ENCODE measurements at regions not wholly inside any gene's neighbourhood (a gene's known extent, or its start where the extent isn't known, plus 50 kb on each side); places are given as distances from the start of the nearest gene placed in this dataset.

- Histone ChIP-seq H3K27me3 (replicated peaks; ENCODE audit: control insufficient read depth, insufficient read depth, low read length) (no peaks in the 10 kb centered on the region), H3K4me3 (replicated peaks; ENCODE audit: low read depth, low read length) (no peak overlapping the region), H3K36me3 (ENCODE audit: control insufficient read depth, insufficient read depth, low read length) (no peaks in the 10 kb centered on the region)
- TF ChIP-seq, protein P1, sequence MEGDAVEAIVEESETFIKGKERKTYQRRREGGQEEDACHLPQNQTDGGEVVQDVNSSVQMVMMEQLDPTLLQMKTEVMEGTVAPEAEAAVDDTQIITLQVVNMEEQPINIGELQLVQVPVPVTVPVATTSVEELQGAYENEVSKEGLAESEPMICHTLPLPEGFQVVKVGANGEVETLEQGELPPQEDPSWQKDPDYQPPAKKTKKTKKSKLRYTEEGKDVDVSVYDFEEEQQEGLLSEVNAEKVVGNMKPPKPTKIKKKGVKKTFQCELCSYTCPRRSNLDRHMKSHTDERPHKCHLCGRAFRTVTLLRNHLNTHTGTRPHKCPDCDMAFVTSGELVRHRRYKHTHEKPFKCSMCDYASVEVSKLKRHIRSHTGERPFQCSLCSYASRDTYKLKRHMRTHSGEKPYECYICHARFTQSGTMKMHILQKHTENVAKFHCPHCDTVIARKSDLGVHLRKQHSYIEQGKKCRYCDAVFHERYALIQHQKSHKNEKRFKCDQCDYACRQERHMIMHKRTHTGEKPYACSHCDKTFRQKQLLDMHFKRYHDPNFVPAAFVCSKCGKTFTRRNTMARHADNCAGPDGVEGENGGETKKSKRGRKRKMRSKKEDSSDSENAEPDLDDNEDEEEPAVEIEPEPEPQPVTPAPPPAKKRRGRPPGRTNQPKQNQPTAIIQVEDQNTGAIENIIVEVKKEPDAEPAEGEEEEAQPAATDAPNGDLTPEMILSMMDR (IDR thresholded peaks at IDR 0.05; ENCODE audit: insufficient read depth, low read length, poor library complexity, severe bottlenecking), result no peak
- DNase-seq (ENCODE audit: extremely low read depth, insufficient read length), result no peak
These were observed 205.2 kb upstream of the RGPD4 start for GRCh38 chr2:107621186-107622165.

GRCh38 chr2:107622741-107623310 lies 203.9 kb upstream of the RGPD4 start:
- Histone ChIP-seq H3K4me3 (replicated peaks; ENCODE audit: low read depth, low read length) (no peak overlapping the region), H3K27me3 (replicated peaks; ENCODE audit: control insufficient read depth, insufficient read depth, low read length) (no peaks in the 10 kb centered on the region), H3K36me3 (ENCODE audit: control insufficient read depth, insufficient read depth, low read length) (no peaks in the 10 kb centered on the region)
- no peak for DNase-seq (ENCODE audit: extremely low read depth, insufficient read length)
- TF ChIP-seq, protein P1 (IDR thresholded peaks at IDR 0.05; ENCODE audit: insufficient read depth, low read length, poor library complexity, severe bottlenecking), result no peak

- Histone ChIP-seq H3K4me3 (replicated peaks; ENCODE audit: low read depth, low read length) (no peak overlapping the region), H3K36me3 (ENCODE audit: control insufficient read depth, insufficient read depth, low read length) (no peaks in the 10 kb centered on the region), H3K27me3 (replicated peaks; ENCODE audit: control insufficient read depth, insufficient read depth, low read length) (no peaks in the 10 kb centered on the region)
- no peak for DNase-seq (ENCODE audit: extremely low read depth, insufficient read length)
- TF ChIP-seq, protein P1 (IDR thresholded peaks at IDR 0.05; ENCODE audit: insufficient read depth, low read length, poor library complexity, severe bottlenecking), result no peak
These were observed 200.7 kb upstream of the RGPD4 start for GRCh38 chr2:107625982-107626381.

GRCh38 chr2:107627164-107627563 lies 199.5 kb upstream of the RGPD4 start:
- Histone ChIP-seq H3K4me3 (replicated peaks; ENCODE audit: low read depth, low read length) (no peak overlapping the region), H3K27me3 (replicated peaks; ENCODE audit: control insufficient read depth, insufficient read depth, low read length) (no peaks in the 10 kb centered on the region), H3K36me3 (ENCODE audit: control insufficient read depth, insufficient read depth, low read length) (no peaks in the 10 kb centered on the region)
- TF ChIP-seq, protein P1 (IDR thresholded peaks at IDR 0.05; ENCODE audit: insufficient read depth, low read length, poor library complexity, severe bottlenecking), result no peak
- DNase-seq (ENCODE audit: extremely low read depth, insufficient read length), result no peak

DNA sequence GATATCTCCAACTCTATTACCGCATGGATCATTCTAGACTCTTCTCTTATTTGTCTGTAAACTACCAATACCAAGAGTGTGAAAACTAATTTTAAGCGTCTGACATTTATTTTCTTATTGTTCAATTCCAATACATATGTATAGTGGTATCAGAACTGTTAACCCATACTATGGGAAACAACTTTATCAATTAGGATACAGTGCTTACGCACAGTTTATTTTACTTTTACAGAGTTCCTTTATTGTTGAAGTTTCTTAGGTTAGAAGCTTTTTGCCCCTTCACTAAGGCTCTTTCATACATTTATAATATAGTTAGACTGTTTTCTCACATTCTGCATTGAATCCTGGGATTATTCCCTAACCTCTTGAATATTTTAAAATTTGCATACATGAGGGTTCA lies 198.8 kb upstream of the RGPD4 start:
- DNase-seq (ENCODE audit: extremely low read depth, insufficient read length), result no peak
- no peak overlapping the region for H3K4me3 ChIP-seq (replicated peaks; ENCODE audit: low read depth, low read length)
- H3K27me3 ChIP-seq (replicated peaks; ENCODE audit: control insufficient read depth, insufficient read depth, low read length), result no peaks in the 10 kb centered on the region
- TF ChIP-seq, protein P1 (IDR thresholded peaks at IDR 0.05; ENCODE audit: insufficient read depth, low read length, poor library complexity, severe bottlenecking), result no peak
- H3K36me3 ChIP-seq (ENCODE audit: control insufficient read depth, insufficient read depth, low read length), result no peaks in the 10 kb centered on the region

Data from GM06990 (cell line).